Upper lobe of right lung (tissue), 1 donor: ENCODE measurements at regions not wholly inside any gene's neighbourhood (a gene's known extent, or its start where the extent isn't known, plus 50 kb on each side); places are given as distances from the start of the nearest gene placed in this dataset.

ENCODE experiments used
- ATAC-seq: fragments of 200-7000 bp; cut with Tn5 transposase; one replicate; pipeline ENCODE4 v1.9.1; 2020; ENCODE audit warnings: mild to moderate bottlenecking, moderate library complexity
- DNase-seq: peaks from one replicate; pipeline ENCODE4 v3.0.0-alpha.2; 2020
- H3K27ac ChIP-seq: fragments of 200-600 bp; one replicate; pipeline ENCODE4 v1.8.0; 2022
- H3K27me3 ChIP-seq: fragments of 200-600 bp; one replicate; pipeline ENCODE4 v1.8.0; 2022; ENCODE audit warnings: mild to moderate bottlenecking
- H3K36me3 ChIP-seq: fragments of 200-600 bp; one replicate; pipeline ENCODE4 v1.8.0; 2022
- H3K4me1 ChIP-seq: fragments of 200-600 bp; one replicate; pipeline ENCODE4 v1.8.0; 2022
- H3K4me3 ChIP-seq: fragments of 200-600 bp; one replicate; pipeline ENCODE4 v1.8.0; 2022; ENCODE audit warnings: mild to moderate bottlenecking
- H3K9me3 ChIP-seq: fragments of 200-600 bp; one replicate; pipeline ENCODE4 v1.8.0; 2022
- intact Hi-C: fragments of 100-400 bp; cut with DNase I; formaldehyde crosslinking; loops from one replicate; pipeline ENCODE4 v1.11.0; 2022
- TF ChIP-seq, protein P1 (sequence below): fragments of 200-600 bp; IDR thresholded peaks from one replicate; pipeline ENCODE4 v1.8.0; 2022; ENCODE audit warnings: antibody characterized with exemption
- donor health status: DM: no; HTN: yes; CAD: no; lungs with severe emphysema.

- Histone ChIP-seq H3K4me1 (no peaks in the 10 kb centered on the region), H3K36me3 (no peaks in the 10 kb centered on the region), H3K27ac (no peak overlapping the region), H3K9me3 (no peaks in the 10 kb centered on the region), H3K4me3 (no peak overlapping the region), H3K27me3 (no peaks in the 10 kb centered on the region)
- TF ChIP-seq, protein P1, sequence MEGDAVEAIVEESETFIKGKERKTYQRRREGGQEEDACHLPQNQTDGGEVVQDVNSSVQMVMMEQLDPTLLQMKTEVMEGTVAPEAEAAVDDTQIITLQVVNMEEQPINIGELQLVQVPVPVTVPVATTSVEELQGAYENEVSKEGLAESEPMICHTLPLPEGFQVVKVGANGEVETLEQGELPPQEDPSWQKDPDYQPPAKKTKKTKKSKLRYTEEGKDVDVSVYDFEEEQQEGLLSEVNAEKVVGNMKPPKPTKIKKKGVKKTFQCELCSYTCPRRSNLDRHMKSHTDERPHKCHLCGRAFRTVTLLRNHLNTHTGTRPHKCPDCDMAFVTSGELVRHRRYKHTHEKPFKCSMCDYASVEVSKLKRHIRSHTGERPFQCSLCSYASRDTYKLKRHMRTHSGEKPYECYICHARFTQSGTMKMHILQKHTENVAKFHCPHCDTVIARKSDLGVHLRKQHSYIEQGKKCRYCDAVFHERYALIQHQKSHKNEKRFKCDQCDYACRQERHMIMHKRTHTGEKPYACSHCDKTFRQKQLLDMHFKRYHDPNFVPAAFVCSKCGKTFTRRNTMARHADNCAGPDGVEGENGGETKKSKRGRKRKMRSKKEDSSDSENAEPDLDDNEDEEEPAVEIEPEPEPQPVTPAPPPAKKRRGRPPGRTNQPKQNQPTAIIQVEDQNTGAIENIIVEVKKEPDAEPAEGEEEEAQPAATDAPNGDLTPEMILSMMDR: no peak
- intact Hi-C loops: no loop called here
- ATAC-seq (no peak), DNase-seq (no peak)
Observed at GRCh38 chr2:103868396-103868795, 985.5 kb upstream of the POU3F3 start.

DNA sequence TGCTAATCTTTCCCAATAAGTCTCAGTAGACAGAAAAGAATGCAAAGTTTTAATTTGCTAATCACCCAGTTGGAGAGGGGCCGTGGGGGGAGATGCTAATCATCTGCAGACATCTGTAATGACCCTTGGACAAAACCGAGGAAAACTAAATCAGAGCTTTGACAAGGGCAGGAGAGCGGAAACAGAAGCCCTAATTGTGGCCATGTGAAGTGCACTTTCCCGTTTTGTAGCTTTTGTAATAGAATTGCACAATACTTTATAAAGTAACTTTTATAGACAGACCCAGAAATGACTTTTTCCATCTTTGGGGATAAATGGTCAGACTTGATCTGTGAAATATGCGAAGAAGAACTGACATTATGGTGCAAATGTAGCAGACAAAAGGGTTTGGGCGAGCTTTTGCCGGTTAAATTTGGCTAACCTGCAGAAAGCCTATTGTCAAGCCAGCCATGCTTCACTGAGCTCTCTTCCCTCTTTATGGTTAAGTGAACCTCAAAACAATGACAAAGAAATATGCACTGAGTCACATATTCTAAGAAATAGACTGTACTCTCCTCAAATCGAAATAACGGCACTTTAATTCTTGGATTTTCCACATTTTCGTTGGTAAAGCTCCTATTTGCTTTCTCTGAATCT is 980.1 kb upstream of the POU3F3 start:
- DNase-seq: no peak
- H3K4me3 ChIP-seq: no peak overlapping the region
- H3K9me3 ChIP-seq: no peaks in the 10 kb centered on the region
- TF ChIP-seq, protein P1: no peak
- no peak overlapping the region for H3K27ac ChIP-seq
- no peaks in the 10 kb centered on the region for H3K4me1 ChIP-seq
- no peaks in the 10 kb centered on the region for H3K36me3 ChIP-seq
- intact Hi-C loops: no loop called here
- ATAC-seq: no peak
- H3K27me3 ChIP-seq: no peaks in the 10 kb centered on the region

GRCh38 chr2:103875131-103875530 is 978.8 kb upstream of the POU3F3 start:
- no peaks in the 10 kb centered on the region for H3K4me1 ChIP-seq
- ATAC-seq: no peak
- H3K27ac ChIP-seq: no peak overlapping the region
- no peaks in the 10 kb centered on the region for H3K36me3 ChIP-seq
- DNase-seq: no peak
- H3K9me3 ChIP-seq: no peaks in the 10 kb centered on the region
- TF ChIP-seq, protein P1: no peak
- H3K4me3 ChIP-seq: no peak overlapping the region
- no peaks in the 10 kb centered on the region for H3K27me3 ChIP-seq
- intact Hi-C loops: no loop called here

DNA sequence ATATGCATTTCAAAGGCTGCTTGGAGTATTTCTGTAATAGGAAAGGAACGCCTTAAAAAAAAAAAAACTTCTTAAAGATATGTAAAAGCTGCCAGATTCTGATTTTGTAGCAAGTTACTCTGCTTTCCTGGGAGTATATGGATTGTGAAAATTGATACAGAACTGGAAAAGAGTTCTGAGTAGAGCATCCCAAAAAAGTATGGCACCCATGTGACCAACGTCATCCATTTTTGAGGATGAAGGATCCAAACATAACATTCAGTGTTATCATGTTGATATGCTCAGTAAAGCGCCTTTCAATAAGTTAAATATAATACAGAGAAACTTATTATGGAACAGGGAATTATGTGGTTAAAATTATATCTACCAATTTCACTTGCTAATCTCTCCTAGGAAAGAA is 978.4 kb upstream of the POU3F3 start:
- Histone ChIP-seq H3K36me3 (no peaks in the 10 kb centered on the region), H3K27me3 (no peaks in the 10 kb centered on the region), H3K9me3 (no peaks in the 10 kb centered on the region), H3K4me1 (no peaks in the 10 kb centered on the region), H3K27ac (no peak overlapping the region), H3K4me3 (no peak overlapping the region)
- DNase-seq (no peak), ATAC-seq (no peak)
- TF ChIP-seq, protein P1: no peak
- intact Hi-C loops: no loop called here

DNA sequence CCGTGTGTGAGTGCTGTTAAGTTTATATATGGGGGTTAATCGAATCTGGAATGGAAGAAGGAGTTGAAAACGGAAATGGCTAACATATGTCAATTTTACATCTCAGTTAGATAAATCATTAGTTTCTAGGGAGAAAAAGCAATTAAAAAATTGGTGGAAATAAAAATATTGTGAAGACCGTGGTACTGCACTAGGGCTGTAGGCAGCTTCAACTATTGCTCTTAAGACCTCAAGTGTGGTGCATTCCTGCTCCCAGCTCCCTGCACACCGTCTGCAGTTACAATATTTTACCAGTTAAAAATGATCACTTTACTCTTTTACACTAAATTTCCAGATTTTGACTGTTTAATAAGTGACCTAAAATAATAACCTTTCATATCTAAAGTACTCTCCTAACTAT is 977.3 kb upstream of the POU3F3 start:
- no peaks in the 10 kb centered on the region for H3K27me3 ChIP-seq
- DNase-seq (no peak), ATAC-seq (no peak)
- intact Hi-C loops: no loop called here
- H3K4me3 ChIP-seq: no peak overlapping the region
- H3K36me3 ChIP-seq: no peaks in the 10 kb centered on the region
- H3K27ac ChIP-seq: no peak overlapping the region
- TF ChIP-seq, protein P1: no peak
- no peaks in the 10 kb centered on the region for H3K4me1 ChIP-seq
- no peaks in the 10 kb centered on the region for H3K9me3 ChIP-seq

DNA sequence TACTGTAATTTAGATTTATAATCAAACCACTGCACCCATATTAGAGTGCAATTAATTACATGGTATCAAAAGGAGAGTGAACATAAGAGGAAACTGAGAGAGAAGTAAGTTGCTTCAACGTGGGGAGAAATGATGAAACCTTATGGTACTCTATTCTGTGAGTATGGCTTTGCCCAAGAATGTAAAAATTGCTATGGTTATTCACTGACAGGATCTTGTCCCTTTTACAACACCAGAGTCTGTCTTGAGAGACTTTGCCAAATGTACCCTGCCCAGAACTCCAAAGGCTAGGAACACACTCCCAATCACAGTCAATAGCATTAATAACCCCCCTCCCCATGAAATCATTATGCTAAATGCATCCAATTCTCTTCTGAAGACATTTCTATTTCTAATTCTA is 974.8 kb upstream of the POU3F3 start:
- no peak overlapping the region for H3K4me3 ChIP-seq
- no peak overlapping the region for H3K27ac ChIP-seq
- no peak for ATAC-seq
- intact Hi-C loops: no loop called here
- no peaks in the 10 kb centered on the region for H3K9me3 ChIP-seq
- no peaks in the 10 kb centered on the region for H3K36me3 ChIP-seq
- TF ChIP-seq, protein P1: no peak
- no peaks in the 10 kb centered on the region for H3K27me3 ChIP-seq
- DNase-seq: no peak
- H3K4me1 ChIP-seq: no peaks in the 10 kb centered on the region
